ENCODE measurements at regions not wholly inside any gene's neighbourhood (a gene's known extent, or its start where the extent isn't known, plus 50 kb on each side); places are given as distances from the start of the nearest gene placed in this dataset.

DNA sequence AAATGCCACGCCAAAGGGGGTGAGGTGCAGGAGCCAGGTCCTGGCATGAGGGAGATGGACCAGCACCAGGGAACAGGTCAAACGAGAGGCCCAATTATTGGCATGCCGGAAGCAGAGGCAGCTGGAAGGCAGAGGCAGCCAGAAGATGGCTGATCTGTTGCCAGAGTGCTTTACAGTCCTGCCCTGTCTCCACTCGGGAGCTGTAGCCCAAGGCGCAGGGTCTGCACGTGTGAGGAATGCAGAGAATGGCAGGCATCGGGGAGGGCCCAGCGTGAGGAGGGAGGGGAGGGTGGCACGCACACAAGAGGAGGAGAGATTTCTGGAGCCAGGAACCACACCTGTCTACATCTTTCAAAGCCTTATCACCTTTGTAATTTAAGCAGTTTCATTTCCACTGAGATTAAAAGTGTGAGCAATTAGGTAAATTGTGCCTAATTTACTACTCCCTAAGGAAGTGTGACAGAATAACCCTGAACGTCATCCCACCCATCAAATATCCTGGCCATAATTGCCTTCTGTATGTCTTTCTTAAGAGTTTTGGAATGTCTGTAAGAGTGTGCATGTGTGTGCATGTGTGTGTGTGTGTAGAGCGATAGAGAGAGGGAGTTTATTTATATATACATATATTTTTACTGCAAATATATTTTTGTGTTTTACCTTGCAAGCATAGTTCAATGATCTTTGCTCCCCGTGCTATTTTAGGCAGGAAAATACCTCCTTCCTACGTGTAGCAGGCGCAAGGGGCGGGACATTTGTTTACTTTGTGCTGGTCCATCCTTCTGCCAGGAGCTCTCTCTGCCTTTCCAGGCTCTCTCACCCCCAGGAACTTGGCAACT is 125.5 kb upstream of the SERBP1 start:
- no peaks in the 10 kb centered on the region for H3K9me2 ChIP-seq (ENCODE audit: insufficient read depth, low read length)
- no peak overlapping the region for H3K4me3 ChIP-seq (ENCODE audit: low read length)
- no peaks in the 10 kb centered on the region for H3K36me3 ChIP-seq (ENCODE audit: insufficient read depth, low read length)
- H3K9me3 ChIP-seq (ENCODE audit: low read length): no peaks in the 10 kb centered on the region
- H2AFZ ChIP-seq (ENCODE audit: low read depth, low read length): no peak overlapping the region
- H3K27ac ChIP-seq (ENCODE audit: low read length): no peak overlapping the region
- H3K9ac ChIP-seq (ENCODE audit: low read length): no peak overlapping the region
- no peaks in the 10 kb centered on the region for H3K79me2 ChIP-seq (replicated peaks; ENCODE audit: insufficient read depth, low read length)
- no peaks in the 10 kb centered on the region for H3F3A ChIP-seq (ENCODE audit: insufficient read depth, low read length, poor library complexity, severe bottlenecking)
- H3K4me2 ChIP-seq (ENCODE audit: low read length): no peak overlapping the region
- no peaks in the 10 kb centered on the region for H3K27me3 ChIP-seq (ENCODE audit: insufficient read depth, low read depth, low read length)
- no peaks in the 10 kb centered on the region for H4K20me1 ChIP-seq (ENCODE audit: insufficient read depth)
- TF ChIP-seq, protein P1, sequence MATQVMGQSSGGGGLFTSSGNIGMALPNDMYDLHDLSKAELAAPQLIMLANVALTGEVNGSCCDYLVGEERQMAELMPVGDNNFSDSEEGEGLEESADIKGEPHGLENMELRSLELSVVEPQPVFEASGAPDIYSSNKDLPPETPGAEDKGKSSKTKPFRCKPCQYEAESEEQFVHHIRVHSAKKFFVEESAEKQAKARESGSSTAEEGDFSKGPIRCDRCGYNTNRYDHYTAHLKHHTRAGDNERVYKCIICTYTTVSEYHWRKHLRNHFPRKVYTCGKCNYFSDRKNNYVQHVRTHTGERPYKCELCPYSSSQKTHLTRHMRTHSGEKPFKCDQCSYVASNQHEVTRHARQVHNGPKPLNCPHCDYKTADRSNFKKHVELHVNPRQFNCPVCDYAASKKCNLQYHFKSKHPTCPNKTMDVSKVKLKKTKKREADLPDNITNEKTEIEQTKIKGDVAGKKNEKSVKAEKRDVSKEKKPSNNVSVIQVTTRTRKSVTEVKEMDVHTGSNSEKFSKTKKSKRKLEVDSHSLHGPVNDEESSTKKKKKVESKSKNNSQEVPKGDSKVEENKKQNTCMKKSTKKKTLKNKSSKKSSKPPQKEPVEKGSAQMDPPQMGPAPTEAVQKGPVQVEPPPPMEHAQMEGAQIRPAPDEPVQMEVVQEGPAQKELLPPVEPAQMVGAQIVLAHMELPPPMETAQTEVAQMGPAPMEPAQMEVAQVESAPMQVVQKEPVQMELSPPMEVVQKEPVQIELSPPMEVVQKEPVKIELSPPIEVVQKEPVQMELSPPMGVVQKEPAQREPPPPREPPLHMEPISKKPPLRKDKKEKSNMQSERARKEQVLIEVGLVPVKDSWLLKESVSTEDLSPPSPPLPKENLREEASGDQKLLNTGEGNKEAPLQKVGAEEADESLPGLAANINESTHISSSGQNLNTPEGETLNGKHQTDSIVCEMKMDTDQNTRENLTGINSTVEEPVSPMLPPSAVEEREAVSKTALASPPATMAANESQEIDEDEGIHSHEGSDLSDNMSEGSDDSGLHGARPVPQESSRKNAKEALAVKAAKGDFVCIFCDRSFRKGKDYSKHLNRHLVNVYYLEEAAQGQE (IDR thresholded peaks at IDR 0.05; ENCODE audit: borderline replicate concordance): no peak

DNA sequence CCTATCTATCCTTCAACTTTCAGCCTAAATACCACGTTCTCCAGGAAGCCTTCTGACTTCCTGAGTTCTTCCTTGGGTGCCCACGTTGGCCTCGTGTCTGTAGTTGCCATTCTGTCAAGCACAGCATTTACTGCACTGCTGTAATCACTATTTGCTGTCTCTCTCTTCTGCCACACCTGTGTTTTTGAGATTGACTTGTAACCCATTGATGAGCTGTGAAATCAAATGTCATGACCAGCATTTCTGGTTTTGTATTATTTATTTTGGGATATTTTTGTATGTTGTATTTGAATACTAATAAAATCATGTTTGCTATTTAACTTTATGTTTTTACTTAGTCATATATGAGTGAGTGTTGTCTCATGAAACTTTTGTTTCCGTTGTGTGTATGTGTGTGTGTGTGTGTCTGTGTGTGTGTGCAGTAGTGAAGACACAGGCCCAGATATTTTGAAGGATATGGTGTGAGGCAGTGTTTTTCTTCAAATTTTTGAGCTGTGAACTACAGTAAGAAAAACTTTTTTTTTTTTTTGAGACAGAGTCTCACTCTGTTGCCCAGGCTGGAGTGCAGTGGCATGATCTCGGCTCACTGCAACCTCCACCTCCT is 126.2 kb upstream of the SERBP1 start:
- Histone ChIP-seq H3K4me3 (ENCODE audit: low read length) (no peak overlapping the region), H3K9ac (ENCODE audit: low read length) (no peak overlapping the region), H3K27ac (ENCODE audit: low read length) (no peak overlapping the region), H3K9me3 (ENCODE audit: low read length) (no peaks in the 10 kb centered on the region), H3K9me2 (ENCODE audit: insufficient read depth, low read length) (no peaks in the 10 kb centered on the region), H2AFZ (ENCODE audit: low read depth, low read length) (no peak overlapping the region), H4K20me1 (ENCODE audit: insufficient read depth) (no peaks in the 10 kb centered on the region), H3K4me2 (ENCODE audit: low read length) (no peak overlapping the region), H3K27me3 (ENCODE audit: insufficient read depth, low read depth, low read length) (no peaks in the 10 kb centered on the region), H3K79me2 (replicated peaks; ENCODE audit: insufficient read depth, low read length) (no peaks in the 10 kb centered on the region), H3F3A (ENCODE audit: insufficient read depth, low read length, poor library complexity, severe bottlenecking) (no peaks in the 10 kb centered on the region), H3K36me3 (ENCODE audit: insufficient read depth, low read length) (no peaks in the 10 kb centered on the region)
- no peak for TF ChIP-seq EP300 (conservative IDR thresholded peaks at IDR 0.05; ENCODE audit: poor library complexity, severe bottlenecking)
- TF ChIP-seq RAD21 (conservative IDR thresholded peaks at IDR 0.05): no peak
- TF ChIP-seq SMC3 (conservative IDR thresholded peaks at IDR 0.05; ENCODE audit: poor library complexity): no peak
- TF ChIP-seq POLR2AphosphoS5 (IDR thresholded peaks at IDR 0.05): no peak
- TF ChIP-seq EZH2 (IDR thresholded peaks at IDR 0.05; ENCODE audit: borderline replicate concordance, insufficient read depth, low read length, poor library complexity, severe bottlenecking): no peak

GRCh38 chr1:67557696-67558448 is 127.1 kb upstream of the GADD45A start:
- H3K27me3 ChIP-seq (ENCODE audit: insufficient read depth, low read depth, low read length): no peaks in the 10 kb centered on the region
- H3K79me2 ChIP-seq (replicated peaks; ENCODE audit: insufficient read depth, low read length): no peaks in the 10 kb centered on the region
- H3K9me3 ChIP-seq (ENCODE audit: low read length): no peaks in the 10 kb centered on the region
- no peaks in the 10 kb centered on the region for H4K20me1 ChIP-seq (ENCODE audit: insufficient read depth)
- H3K4me3 ChIP-seq (ENCODE audit: low read length): no peak overlapping the region
- H3K27ac ChIP-seq (ENCODE audit: low read length): no peak overlapping the region
- no peak overlapping the region for H3K4me2 ChIP-seq (ENCODE audit: low read length)
- H3K9ac ChIP-seq (ENCODE audit: low read length): no peak overlapping the region
- no peak overlapping the region for H2AFZ ChIP-seq (ENCODE audit: low read depth, low read length)
- H3F3A ChIP-seq (ENCODE audit: insufficient read depth, low read length, poor library complexity, severe bottlenecking): no peaks in the 10 kb centered on the region
- TF ChIP-seq, protein P1 (IDR thresholded peaks at IDR 0.05; ENCODE audit: borderline replicate concordance): no peak
- TF ChIP-seq TAF1 (IDR thresholded peaks at IDR 0.05; ENCODE audit: low read depth) (no peak), POLR2AphosphoS5 (IDR thresholded peaks at IDR 0.05) (no peak), CTCF (IDR thresholded peaks at IDR 0.05; ENCODE audit: poor library complexity, severe bottlenecking) (no peak), MXI1 (conservative IDR thresholded peaks at IDR 0.05; ENCODE audit: poor library complexity, severe bottlenecking) (no peak), RAD21 (conservative IDR thresholded peaks at IDR 0.05) (no peak)
- no peaks in the 10 kb centered on the region for H3K9me2 ChIP-seq (ENCODE audit: insufficient read depth, low read length)
- H3K36me3 ChIP-seq (ENCODE audit: insufficient read depth, low read length): no peaks in the 10 kb centered on the region

Measured in neural cell (in vitro differentiated cells).